NT2/D1 (cell line): ENCODE measurements at regions not wholly inside any gene's neighbourhood (a gene's known extent, or its start where the extent isn't known, plus 50 kb on each side); places are given as distances from the start of the nearest gene placed in this dataset.

Source experiments
- YY1 ChIP-seq: IDR thresholded peaks from 2 replicates; pipeline ENCODE4 v1.6.1; 2011; ENCODE audit not compliant: insufficient read length, insufficient read depth
- ZNF274 ChIP-seq: IDR thresholded peaks from 2 replicates; pipeline ENCODE4 v1.6.1; 2011; ENCODE audit warnings: mild to moderate bottlenecking, low read depth, low read length

DNA sequence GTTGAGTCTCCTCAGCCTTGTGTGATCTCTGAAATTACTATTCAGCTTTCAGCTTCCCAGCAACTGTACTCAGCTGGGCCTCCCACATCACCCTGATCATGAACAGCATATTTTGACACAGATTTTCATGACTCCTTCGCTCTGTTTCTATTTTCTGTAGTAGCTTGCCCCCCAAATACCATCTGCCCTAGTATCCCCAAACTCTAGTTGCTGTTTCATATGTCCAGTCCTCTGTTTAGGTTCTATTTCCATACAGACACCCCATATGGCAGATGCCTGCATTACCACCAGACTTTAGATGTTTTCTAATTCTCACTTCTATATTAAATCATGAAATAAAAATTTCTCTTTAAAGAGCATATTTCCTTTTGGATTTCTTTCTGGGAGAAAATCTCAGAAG is 217.2 kb upstream of the ARPP21 start:
- TF ChIP-seq YY1 (no peak), ZNF274 (no peak)
